ENCODE measurements at regions not wholly inside any gene's neighbourhood (a gene's known extent, or its start where the extent isn't known, plus 50 kb on each side); places are given as distances from the start of the nearest gene placed in this dataset.

DNA sequence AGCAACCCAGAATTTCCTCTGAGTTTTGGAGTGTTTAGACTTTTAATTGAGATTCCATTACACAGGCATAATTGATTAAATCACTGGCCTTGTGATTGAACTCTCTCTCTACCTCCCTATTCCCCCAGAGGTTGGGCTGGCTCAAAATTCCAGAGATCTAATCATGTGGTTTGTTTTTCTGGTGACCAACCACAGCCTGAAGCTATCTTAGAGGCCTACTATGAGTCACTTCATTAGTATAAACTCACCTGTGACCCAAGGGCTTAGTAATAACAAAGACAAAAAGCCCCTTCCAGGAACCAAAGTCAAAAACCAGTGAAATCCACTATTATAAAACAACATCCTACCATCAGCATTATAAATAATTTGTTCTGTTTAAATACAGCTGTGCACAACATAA lies 992.5 kb upstream of the CITED2 start:
- TF ChIP-seq, protein P1, sequence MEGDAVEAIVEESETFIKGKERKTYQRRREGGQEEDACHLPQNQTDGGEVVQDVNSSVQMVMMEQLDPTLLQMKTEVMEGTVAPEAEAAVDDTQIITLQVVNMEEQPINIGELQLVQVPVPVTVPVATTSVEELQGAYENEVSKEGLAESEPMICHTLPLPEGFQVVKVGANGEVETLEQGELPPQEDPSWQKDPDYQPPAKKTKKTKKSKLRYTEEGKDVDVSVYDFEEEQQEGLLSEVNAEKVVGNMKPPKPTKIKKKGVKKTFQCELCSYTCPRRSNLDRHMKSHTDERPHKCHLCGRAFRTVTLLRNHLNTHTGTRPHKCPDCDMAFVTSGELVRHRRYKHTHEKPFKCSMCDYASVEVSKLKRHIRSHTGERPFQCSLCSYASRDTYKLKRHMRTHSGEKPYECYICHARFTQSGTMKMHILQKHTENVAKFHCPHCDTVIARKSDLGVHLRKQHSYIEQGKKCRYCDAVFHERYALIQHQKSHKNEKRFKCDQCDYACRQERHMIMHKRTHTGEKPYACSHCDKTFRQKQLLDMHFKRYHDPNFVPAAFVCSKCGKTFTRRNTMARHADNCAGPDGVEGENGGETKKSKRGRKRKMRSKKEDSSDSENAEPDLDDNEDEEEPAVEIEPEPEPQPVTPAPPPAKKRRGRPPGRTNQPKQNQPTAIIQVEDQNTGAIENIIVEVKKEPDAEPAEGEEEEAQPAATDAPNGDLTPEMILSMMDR (IDR thresholded peaks at IDR 0.05; ENCODE audit: extremely low read depth, insufficient read depth, missing control alignments): no peak
- DNase-seq (ENCODE audit: low spot score): no peak
- in situ Hi-C loops (cut with MboI; ENCODE audit: low pct_unique_long_range_greater_than_20kb, low sequenced_read_pairs, unreplicated experiment): no loop called here

- TF ChIP-seq, protein P1 (IDR thresholded peaks at IDR 0.05; ENCODE audit: extremely low read depth, insufficient read depth, missing control alignments): no peak
- DNase-seq (ENCODE audit: low spot score): no peak
- in situ Hi-C loops (cut with MboI; ENCODE audit: low pct_unique_long_range_greater_than_20kb, low sequenced_read_pairs, unreplicated experiment): no loop called here
These were observed 990.5 kb upstream of the CITED2 start for GRCh38 chr6:140364916-140365315.

GRCh38 chr6:140360651-140361050 lies 986.2 kb upstream of the CITED2 start:
- TF ChIP-seq, protein P1 (IDR thresholded peaks at IDR 0.05; ENCODE audit: extremely low read depth, insufficient read depth, missing control alignments): no peak
- in situ Hi-C loops (cut with MboI; ENCODE audit: low pct_unique_long_range_greater_than_20kb, low sequenced_read_pairs, unreplicated experiment): no loop called here
- no peak for DNase-seq (ENCODE audit: low spot score)

DNA sequence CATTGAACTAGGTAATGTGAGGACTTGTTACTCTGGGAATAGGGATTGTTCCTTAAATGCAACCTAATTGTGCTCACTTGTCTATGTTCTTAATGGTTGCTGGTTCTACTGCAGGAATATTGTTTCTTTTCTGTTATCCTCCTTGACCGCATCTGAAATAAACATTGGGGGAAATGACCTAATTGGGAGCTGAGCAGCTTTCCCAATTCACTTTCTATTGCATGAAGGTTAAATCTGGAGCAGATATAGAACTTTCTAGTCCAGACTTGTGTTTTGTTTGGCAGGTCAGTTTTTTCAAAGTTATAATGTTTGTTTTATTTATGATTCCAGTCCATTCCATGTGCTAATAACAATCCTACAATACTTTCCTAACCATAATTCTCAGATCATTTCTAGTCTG lies 981.0 kb upstream of the CITED2 start:
- in situ Hi-C loops (cut with MboI; ENCODE audit: low pct_unique_long_range_greater_than_20kb, low sequenced_read_pairs, unreplicated experiment): no loop called here
- TF ChIP-seq, protein P1 (IDR thresholded peaks at IDR 0.05; ENCODE audit: extremely low read depth, insufficient read depth, missing control alignments): no peak
- DNase-seq (ENCODE audit: low spot score): no peak

DNA sequence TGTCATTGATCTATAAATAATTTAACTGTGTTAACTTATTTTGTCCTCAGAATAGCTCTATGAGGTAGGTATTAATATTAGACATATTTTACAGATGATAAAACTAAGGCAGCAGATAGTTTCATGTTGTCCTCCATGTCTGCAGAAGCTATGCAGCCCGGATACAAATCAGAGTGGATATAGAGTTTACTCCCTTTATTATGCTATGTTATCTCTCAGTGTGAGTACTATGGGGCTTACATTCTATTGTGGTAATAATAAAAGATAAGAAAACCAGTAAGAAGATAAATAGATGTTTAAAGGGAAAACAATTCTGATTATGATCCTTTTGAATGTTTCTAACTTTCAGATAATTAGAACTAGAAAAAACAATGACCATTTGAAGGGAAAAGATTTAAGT lies 979.8 kb upstream of the CITED2 start:
- TF ChIP-seq, protein P1 (IDR thresholded peaks at IDR 0.05; ENCODE audit: extremely low read depth, insufficient read depth, missing control alignments): no peak
- DNase-seq (ENCODE audit: low spot score): no peak
- in situ Hi-C loops (cut with MboI; ENCODE audit: low pct_unique_long_range_greater_than_20kb, low sequenced_read_pairs, unreplicated experiment): no loop called here

GRCh38 chr6:140353536-140353935 lies 979.1 kb upstream of the CITED2 start:
- TF ChIP-seq, protein P1 (IDR thresholded peaks at IDR 0.05; ENCODE audit: extremely low read depth, insufficient read depth, missing control alignments): no peak
- in situ Hi-C loops (cut with MboI; ENCODE audit: low pct_unique_long_range_greater_than_20kb, low sequenced_read_pairs, unreplicated experiment): no loop called here
- DNase-seq (ENCODE audit: low spot score): no peak

- in situ Hi-C loops (cut with MboI; ENCODE audit: low pct_unique_long_range_greater_than_20kb, low sequenced_read_pairs, unreplicated experiment): no loop called here
- DNase-seq (ENCODE audit: low spot score): no peak
- TF ChIP-seq, protein P1 (IDR thresholded peaks at IDR 0.05; ENCODE audit: extremely low read depth, insufficient read depth, missing control alignments): no peak
These were observed 972.0 kb upstream of the CITED2 start for GRCh38 chr6:140346428-140346827.
